BLaER1 treated with 17β-estradiol and CSF1 and Interleukin-3, amounts not matched to agents 10 nM and 100 nM (cell line): ENCODE measurements at regions not wholly inside any gene's neighbourhood (a gene's known extent, or its start where the extent isn't known, plus 50 kb on each side); places are given as distances from the start of the nearest gene placed in this dataset.

ENCODE experiments used
- H3K27ac ChIP-seq, 11 experiments: shearing (Covaris generic); formaldehyde crosslinking; 2 replicates each; pipeline ENCODE4 v1.8.1; 2022
- H3K27me3 ChIP-seq, 11 experiments: shearing (Covaris generic); formaldehyde crosslinking; 2 replicates each; pipeline ENCODE4 v1.8.1; 2022
- H3K36me3 ChIP-seq, 11 experiments: shearing (Covaris generic); formaldehyde crosslinking; 2 replicates each; pipeline ENCODE4 v1.8.1; 2022
- H3K4me1 ChIP-seq, 10 experiments: shearing (Covaris generic); formaldehyde crosslinking; 2 replicates each; pipeline ENCODE4 v1.8.1; 2022
- H3K4me2 ChIP-seq, 11 experiments: shearing (Covaris generic); formaldehyde crosslinking; 2 replicates each; pipeline ENCODE4 v1.8.1; 2022
- H3K4me3 ChIP-seq, 10 experiments: shearing (Covaris generic); formaldehyde crosslinking; 2 replicates each; pipeline ENCODE4 v1.8.1; 2022
- H3K9ac ChIP-seq, 11 experiments: shearing (Covaris generic); formaldehyde crosslinking; 2 replicates each; pipeline ENCODE4 v1.8.1; 2022
- H3K9me3 ChIP-seq, 11 experiments: shearing (Covaris generic); formaldehyde crosslinking; replicated peaks in 1 of 11; 2 replicates each; pipeline ENCODE4 v1.8.1; 2022
- H4K20me1 ChIP-seq, 11 experiments: shearing (Covaris generic); formaldehyde crosslinking; 2 replicates each; pipeline ENCODE4 v1.8.1; 2022
- Cebpa-rat ChIP-seq, 11 experiments: shearing (Covaris generic); IDR thresholded peaks; 2 replicates each; pipeline ENCODE4 v1.8.1; 2022

DNA sequence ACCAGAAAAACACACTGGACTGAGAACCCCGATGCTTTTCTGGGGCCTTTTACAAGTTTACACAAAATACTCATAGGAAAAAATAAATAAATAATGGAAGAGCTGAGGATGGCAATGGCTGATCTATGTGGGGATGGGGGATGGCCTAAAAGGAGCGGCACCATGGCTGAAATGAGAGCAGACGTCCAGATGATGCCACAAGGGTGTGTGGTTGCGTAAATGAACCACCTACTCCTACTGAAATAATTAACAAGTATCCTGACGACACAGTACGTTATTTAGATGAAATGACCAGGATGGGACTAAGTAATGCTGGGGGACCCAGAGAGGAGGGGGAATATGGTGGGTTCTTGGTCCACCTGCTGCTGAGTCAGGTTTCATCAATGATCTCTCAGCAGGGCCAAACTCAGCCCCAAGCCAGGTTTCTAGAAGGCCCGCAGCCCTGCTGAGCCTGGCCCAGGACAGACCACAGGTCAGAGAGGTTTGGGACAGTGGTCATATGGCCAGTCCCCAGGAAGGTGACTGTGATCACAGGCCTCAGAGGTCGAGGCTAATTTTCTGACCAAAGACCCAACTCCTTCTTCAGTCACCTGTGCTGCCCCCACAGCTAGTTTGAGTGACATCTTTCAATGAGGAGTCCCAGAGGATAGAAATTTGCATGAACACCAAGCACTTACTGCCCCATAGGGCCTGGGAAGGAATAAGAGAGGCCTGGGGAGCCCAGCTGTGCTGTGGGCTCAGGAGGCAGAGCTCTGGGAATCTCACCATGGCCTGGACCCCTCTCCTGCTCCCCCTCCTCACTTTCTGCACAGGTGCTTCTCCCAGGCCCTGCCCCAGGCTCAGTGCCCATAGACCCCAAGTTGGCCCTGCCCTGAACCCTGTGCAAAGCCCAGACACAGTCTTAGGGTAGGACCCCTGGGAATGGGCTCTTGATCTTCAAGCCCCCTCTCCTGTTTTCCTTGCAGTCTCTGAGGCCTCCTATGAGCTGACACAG, 76.3 kb upstream of the IGLL5 start:
- peak overlapping the region in 2 of 11 experiments; percentile 12 to 39; a peak in 2 of 22 replicates for H3K9ac ChIP-seq
- TF ChIP-seq Cebpa-rat (IDR thresholded peaks at IDR 0.05): no peak
- H3K9me3 ChIP-seq: no peaks in the 10 kb centered on the region
- peak overlapping the region in 6 of 11 experiments; percentile 19 to 50 (median 37); a peak in 9 of 22 replicates for H3K27ac ChIP-seq
- peaks cover 21 to 67% (median 53%) of the 10 kb centered on the region in 10 experiments for H3K4me1 ChIP-seq
- no peaks in the 10 kb centered on the region for H3K27me3 ChIP-seq
- no peaks in the 10 kb centered on the region for H4K20me1 ChIP-seq
- H3K4me3 ChIP-seq: no peak overlapping the region
- H3K36me3 ChIP-seq: no peaks in the 10 kb centered on the region
- peak overlapping the region in 10 of 11 experiments; percentile 1 to 79 (median 62); a peak in 18 of 22 replicates for H3K4me2 ChIP-seq

DNA sequence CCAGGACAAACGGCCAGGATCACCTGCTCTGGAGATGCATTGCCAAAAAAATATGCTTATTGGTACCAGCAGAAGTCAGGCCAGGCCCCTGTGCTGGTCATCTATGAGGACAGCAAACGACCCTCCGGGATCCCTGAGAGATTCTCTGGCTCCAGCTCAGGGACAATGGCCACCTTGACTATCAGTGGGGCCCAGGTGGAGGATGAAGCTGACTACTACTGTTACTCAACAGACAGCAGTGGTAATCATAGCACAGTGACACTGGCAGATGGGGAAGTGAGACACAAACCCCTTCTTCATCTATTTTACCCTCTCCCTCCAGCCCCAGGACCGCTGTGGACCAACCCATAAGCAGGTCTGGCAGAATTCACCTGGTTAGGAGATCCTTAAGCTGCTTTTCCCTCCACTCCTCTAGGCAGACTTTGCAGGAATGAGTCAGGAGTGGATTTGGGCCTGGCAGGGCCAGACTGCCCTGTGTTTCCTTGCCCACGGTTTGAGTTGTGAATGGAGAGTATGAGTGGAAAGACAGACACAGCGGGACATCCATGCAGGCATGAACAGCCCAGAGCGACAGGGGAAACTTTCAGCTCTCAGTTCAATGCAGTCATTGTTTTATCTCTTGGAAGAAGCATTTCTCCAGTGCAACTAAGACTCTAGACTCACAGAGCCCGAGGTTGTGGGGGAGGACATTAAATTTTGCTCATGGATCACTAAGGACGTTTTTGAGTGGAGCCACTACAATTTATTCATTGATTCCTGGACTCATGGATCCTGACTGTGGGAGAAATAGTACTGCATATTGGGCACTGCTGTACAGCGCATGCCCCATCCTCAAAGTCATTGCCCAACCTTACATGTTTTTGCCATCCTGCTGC, 75.3 kb upstream of the IGLL5 start:
- no peaks in the 10 kb centered on the region for H3K27me3 ChIP-seq

DNA sequence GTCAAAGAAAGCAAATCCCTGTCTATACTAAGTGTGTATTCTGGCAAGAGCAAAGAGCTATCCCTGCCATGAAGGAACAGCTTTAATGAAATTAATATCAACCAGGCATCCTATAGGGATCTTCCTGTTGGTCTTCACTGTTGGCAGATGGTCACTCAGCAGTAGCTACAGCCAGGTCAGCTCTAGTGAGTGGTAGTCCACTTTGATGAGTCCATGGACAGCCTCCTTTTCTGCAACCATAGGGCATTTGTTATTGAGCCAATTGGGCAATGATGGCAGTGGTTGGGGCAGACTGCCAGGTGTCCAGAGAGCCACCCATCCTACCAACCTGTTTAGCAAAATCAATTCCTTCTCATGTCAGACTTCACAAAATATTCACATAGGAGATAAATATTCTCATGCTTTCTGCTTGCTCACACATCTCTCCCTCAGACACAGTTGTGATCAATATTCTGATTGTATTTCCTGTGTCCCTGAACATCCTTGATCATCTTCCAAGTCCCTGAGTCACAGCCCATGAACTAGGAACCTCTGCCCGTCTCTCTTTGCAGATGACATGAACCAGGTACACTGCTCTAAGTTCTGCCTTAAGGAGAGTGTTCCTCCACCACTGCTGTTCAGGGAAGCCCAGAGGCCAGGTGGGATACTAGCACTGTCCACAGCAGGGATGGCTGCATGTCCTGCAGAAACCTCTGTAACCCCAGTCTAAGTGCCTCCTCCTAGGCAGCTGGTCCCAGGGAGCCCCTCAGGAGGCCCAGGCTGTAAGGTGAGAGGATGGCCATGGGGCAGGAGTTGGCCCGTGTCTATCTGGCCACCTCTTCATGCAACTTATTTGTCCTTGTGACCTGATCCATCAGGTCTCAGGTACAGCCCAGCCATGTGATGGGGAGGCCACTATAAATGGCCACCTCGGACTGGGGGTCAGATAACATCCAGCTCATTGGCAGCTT, 74.2 kb upstream of the IGLL5 start:
- H3K9me3 ChIP-seq: no peaks in the 10 kb centered on the region
- H3K27ac ChIP-seq: peak overlapping the region in 8 of 11 experiments; percentile 79 to 89 (median 84); a peak in 12 of 22 replicates
- TF ChIP-seq Cebpa-rat (IDR thresholded peaks at IDR 0.05): no peak
- H3K27me3 ChIP-seq: no peaks in the 10 kb centered on the region
- H3K4me3 ChIP-seq: no peak overlapping the region
- H4K20me1 ChIP-seq: no peaks in the 10 kb centered on the region
- H3K36me3 ChIP-seq: no peaks in the 10 kb centered on the region
- H3K9ac ChIP-seq: no peak overlapping the region
- H3K4me1 ChIP-seq: peaks cover 35 to 84% (median 74%) of the 10 kb centered on the region in 10 experiments
- H3K4me2 ChIP-seq: peak overlapping the region in 9 of 11 experiments; percentile 9 to 95 (median 89); a peak in 13 of 22 replicates

More for the DNA sequence above, 75.3 kb upstream of the IGLL5 start:
- Histone ChIP-seq H3K9ac (peak overlapping the region in 2 of 11 experiments; percentile 12 to 39; a peak in 2 of 22 replicates), H3K27ac (peak overlapping the region in 6 of 11 experiments; percentile 19 to 89 (median 37); a peak in 9 of 22 replicates), H3K4me3 (no peak overlapping the region), H3K9me3 (no peaks in the 10 kb centered on the region), H3K4me2 (peak overlapping the region in 10 of 11 experiments; percentile 1 to 79 (median 62); a peak in 18 of 22 replicates), H4K20me1 (no peaks in the 10 kb centered on the region), H3K36me3 (no peaks in the 10 kb centered on the region), H3K4me1 (peaks cover 29 to 73% (median 62%) of the 10 kb centered on the region in 10 experiments)
- no peak for TF ChIP-seq Cebpa-rat (IDR thresholded peaks at IDR 0.05)

DNA sequence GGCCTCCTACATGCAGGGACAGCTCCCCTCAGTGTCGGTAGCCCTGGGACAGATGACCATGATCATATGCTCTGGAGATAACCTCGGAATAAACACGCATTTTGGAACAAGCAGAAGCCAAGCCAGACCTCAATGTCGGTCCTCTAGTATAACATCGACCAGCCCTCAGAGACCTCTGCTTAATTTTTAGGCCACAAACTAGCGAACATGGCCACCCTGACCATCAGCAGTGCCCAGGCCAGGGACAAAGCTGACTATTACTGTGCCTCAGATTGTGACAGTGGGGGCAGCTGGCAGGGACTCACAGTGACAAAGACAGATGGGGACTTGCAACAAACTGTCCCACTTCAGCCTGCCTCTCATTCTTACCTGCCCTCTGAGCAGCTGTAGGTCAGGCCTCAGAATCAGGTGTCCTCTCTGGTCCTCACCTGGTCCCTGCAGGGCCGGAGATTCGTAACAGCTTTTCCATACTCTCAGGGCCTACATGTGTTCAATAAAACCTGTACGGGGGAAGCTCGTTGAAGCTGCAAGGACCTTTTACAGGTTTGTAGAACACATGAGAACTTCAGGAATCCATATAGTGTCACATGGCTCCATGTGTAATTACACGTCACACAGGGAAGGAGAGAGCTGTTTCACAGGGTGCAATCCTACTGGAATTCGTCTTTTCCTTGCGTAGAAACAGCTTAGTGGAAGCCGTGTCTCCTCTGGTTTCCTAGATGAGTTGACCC, 72.8 kb upstream of the IGLL5 start:
- Histone ChIP-seq H3K27ac (peak overlapping the region in 10 of 11 experiments; percentile 20 to 89 (median 82); a peak in 19 of 22 replicates), H3K9ac (peak overlapping the region in 8 of 11 experiments; percentile 60 to 75 (median 68); a peak in 15 of 22 replicates), H3K4me2 (peak overlapping the region; percentile 59 to 95 (median 84)), H3K9me3 (no peaks in the 10 kb centered on the region), H3K4me1 (peaks cover 49 to 99% (median 88%) of the 10 kb centered on the region in 10 experiments), H3K27me3 (no peaks in the 10 kb centered on the region), H3K36me3 (no peaks in the 10 kb centered on the region), H4K20me1 (no peaks in the 10 kb centered on the region), H3K4me3 (no peak overlapping the region)
- no peak for TF ChIP-seq Cebpa-rat (IDR thresholded peaks at IDR 0.05)

DNA sequence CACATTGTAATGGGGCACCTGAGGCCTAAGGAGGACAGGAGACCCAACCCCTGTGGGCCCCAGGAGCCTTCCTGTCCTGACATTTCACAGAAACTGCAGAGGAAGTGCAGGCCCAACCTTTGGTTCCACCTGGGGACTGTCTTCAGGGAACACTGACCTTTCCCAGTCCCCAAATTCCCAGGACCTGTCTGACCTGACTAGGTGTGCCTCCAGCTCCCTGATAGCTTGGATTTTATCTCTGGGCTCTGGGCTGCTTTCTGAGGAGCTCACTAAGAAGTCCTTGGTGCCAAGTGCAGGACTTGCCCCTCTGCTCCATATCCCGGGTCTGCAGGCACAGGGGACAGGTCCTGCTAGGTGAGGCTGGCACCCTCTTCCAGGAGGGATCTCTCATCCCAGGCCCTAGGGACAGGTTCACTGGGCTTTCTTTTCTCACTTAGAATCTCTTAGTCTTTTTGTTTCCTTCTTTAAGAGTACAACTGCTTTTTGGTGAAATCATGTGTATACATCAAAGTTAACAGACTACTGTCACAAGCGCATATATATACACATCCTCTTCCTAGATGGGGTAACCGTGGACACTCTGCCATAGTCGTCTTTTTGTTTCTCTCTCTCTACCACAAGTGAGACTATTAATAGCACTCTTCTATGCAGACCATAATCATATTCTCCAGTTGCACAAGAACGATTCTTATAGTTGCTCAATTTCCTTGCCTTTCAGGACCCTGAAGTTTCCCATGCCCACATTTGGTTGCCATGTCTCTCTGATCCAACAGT, 72.0 kb upstream of the IGLL5 start:
- Histone ChIP-seq H3K4me3 (peak overlapping the region in 1 of 10 experiments; percentile 4; a peak in 1 of 20 replicates), H3K9ac (peak overlapping the region in 8 of 11 experiments; percentile 60 to 75 (median 68); a peak in 16 of 22 replicates), H3K36me3 (no peaks in the 10 kb centered on the region), H3K27me3 (no peaks in the 10 kb centered on the region), H4K20me1 (no peaks in the 10 kb centered on the region), H3K27ac (peak overlapping the region in 10 of 11 experiments; percentile 20 to 89 (median 82); a peak in 19 of 22 replicates), H3K4me2 (peak overlapping the region; percentile 59 to 95 (median 84)), H3K4me1 (peaks cover 57 to 100% (median 93%) of the 10 kb centered on the region in 10 experiments), H3K9me3 (no peaks in the 10 kb centered on the region)
- peak in 8 of 11 experiments; percentile 28 to 83 (median 76); a peak in 12 of 22 replicates for TF ChIP-seq Cebpa-rat (IDR thresholded peaks at IDR 0.05)

DNA sequence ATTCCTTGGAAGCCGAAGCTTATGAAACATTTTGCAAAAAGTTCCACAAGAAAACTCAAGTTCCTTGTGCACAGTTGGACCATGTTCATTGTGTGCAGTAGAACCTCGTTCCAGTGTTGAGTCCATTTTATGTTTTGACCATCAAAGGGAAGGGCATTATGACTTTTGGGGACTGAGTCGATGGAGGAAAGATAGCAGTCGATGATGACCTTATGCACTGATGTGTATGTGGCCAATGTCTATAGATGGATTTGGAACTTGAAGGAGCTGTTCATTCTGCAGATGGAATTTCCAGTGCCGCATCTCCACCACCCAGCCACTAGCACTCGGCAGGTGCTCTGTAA, 71.5 kb upstream of the IGLL5 start:
- Histone ChIP-seq H3K4me2 (peak overlapping the region; percentile 59 to 95 (median 84)), H4K20me1 (no peaks in the 10 kb centered on the region), H3K27ac (peak overlapping the region in 9 of 11 experiments; percentile 53 to 89 (median 83); a peak in 17 of 22 replicates), H3K9me3 (no peaks in the 10 kb centered on the region), H3K27me3 (no peaks in the 10 kb centered on the region), H3K36me3 (no peaks in the 10 kb centered on the region), H3K9ac (peak overlapping the region in 3 of 11 experiments; percentile 19 to 63 (median 19); a peak in 8 of 22 replicates), H3K4me3 (no peak overlapping the region), H3K4me1 (peaks cover 57 to 100% (median 93%) of the 10 kb centered on the region in 10 experiments)
- TF ChIP-seq Cebpa-rat (IDR thresholded peaks at IDR 0.05): peak in 3 of 11 experiments; percentile 0 to 4 (median 2); a peak in 5 of 22 replicates
